Transverse colon (tissue), 4 donors: ENCODE measurements at regions not wholly inside any gene's neighbourhood (a gene's known extent, or its start where the extent isn't known, plus 50 kb on each side); places are given as distances from the start of the nearest gene placed in this dataset.

Experiments
- DNase-seq: peaks from one replicate; pipeline ENCODE4 v3.0.0-alpha.2; 2019
- H3K27ac ChIP-seq, 4 donors: fragments of 200-600 bp; sonication (generic); 2 replicates each; pipeline ENCODE4 v1.5.1; 2016 to 2018; ENCODE audit warnings: inconsistent platforms in 4 of 4
- H3K27me3 ChIP-seq: fragments of 200-600 bp; sonication (generic); 2 replicates; pipeline ENCODE4 v1.5.1; 2017; ENCODE audit warnings: inconsistent platforms
- H3K36me3 ChIP-seq, 4 donors: fragments of 200-600 bp; sonication (generic); 2 replicates each; pipeline ENCODE4 v1.5.1; 2017 to 2019; ENCODE audit warnings: inconsistent platforms in 4 of 4
- H3K4me1 ChIP-seq, 4 donors: fragments of 200-600 bp; sonication (generic); 2 replicates each; pipeline ENCODE4 v1.5.1; 2017 to 2020; ENCODE audit warnings: inconsistent platforms in 4 of 4
- H3K4me3 ChIP-seq, 4 donors: fragments of 200-600 bp; sonication (generic); 1 replicate in 1 of 4; 2 replicates in 3 of 4; pipeline versions ENCODE4 v1.5.1 to v1.6.1; 2017 to 2019; ENCODE audit warnings: inconsistent platforms in 4 of 4
- H3K9me3 ChIP-seq, 2 donors: fragments of 200-600 bp; sonication (generic); 2 replicates each; pipeline ENCODE4 v1.5.1; 2017 to 2019; ENCODE audit warnings: inconsistent platforms in 2 of 2
- CTCF ChIP-seq, 5 experiments: fragments of 200-600 bp in 3 of 5; fragments of 450-650 bp in 2 of 5; sonication (generic) in 3 of 5; IDR thresholded peaks; 1 replicate in 2 of 5; 2 replicates in 3 of 5; pipeline ENCODE4 v1.5.1; 2016 to 2017; ENCODE audit warnings: antibody characterized with exemption in 5 of 5, inconsistent platforms in 3 of 5, mild to moderate bottlenecking in 2 of 5, moderate library complexity in 1 of 5
- EP300 ChIP-seq: sonication (generic); formaldehyde crosslinking; IDR thresholded peaks from one replicate; pipeline ENCODE4 v1.6.1; 2017; ENCODE audit warnings: antibody characterized with exemption, low read depth
- POLR2A ChIP-seq: fragments of 450-650 bp; IDR thresholded peaks from one replicate; pipeline ENCODE4 v1.6.1; 2016; ENCODE audit warnings: antibody characterized with exemption, mild to moderate bottlenecking, moderate library complexity
- POLR2AphosphoS5 ChIP-seq, 3 donors: sonication (generic); formaldehyde crosslinking; IDR thresholded peaks; one replicate each; pipeline ENCODE4 v1.6.1; 2016; ENCODE audit warnings: antibody characterized with exemption in 3 of 3
- WGBS, 2 donors: methylation state at CpG; one replicate each; pipeline ENCODE4 v1.1.5; 2018; ENCODE audit warnings: low coverage in 1 of 2; 5-methylcytosine and 5-hydroxymethylcytosine counted together
- in situ Hi-C, 4 donors: fragments of 200-750 bp; cut with MboI; loops; one replicate each; pipeline versions ENCODE4 v1.15.0 to v1.15.1; 2017; ENCODE audit warnings: low sequenced_read_pairs in 3 of 4, low pct_ligation_motif_present in 1 of 4, low pct_unique_long_range_greater_than_20kb in 1 of 4
- intact Hi-C: fragments of 100-400 bp; cut with DNase I; formaldehyde crosslinking; loops from one replicate; pipeline ENCODE4 v1.15.1; 2023; ENCODE audit warnings: low total_unique reads

GRCh38 chr12:124715121-124715990, 147.9 kb upstream of the NCOR2 start:
- peak; percentile 37 for DNase-seq
- intact Hi-C loops, result loop anchor here (5.0 kb wide), 1 partner anchor 42 kb away; no protein-coding TSS in a partner anchor
- no peak overlapping the region for H3K27ac ChIP-seq

GRCh38 chr12:124713436-124714082, 146.1 kb upstream of the NCOR2 start:
- Histone ChIP-seq H3K9me3 (no peaks in the 10 kb centered on the region), H3K36me3 (no peaks in the 10 kb centered on the region), H3K4me3 (peak overlapping the region in 1 of 4 donors; percentile 14), H3K4me1 (peaks cover 3 to 22% (median 9%) of the 10 kb centered on the region in 4 donors), H3K27me3 (no peaks in the 10 kb centered on the region), H3K27ac (peak overlapping the region; percentile 76 to 88 (median 81))
- DNase-seq, result no peak
- in situ Hi-C loops (no loop called here), intact Hi-C loops (no loop called here)
- WGBS, 2 donors, result 47 to 49% methylated on average over 12 to 17 of the region's 17 CpGs
- TF ChIP-seq POLR2A (no peak), CTCF (IDR thresholded peaks at IDR 0.05) (no peak), POLR2AphosphoS5 (IDR thresholded peaks at IDR 0.05) (peak; percentile 77 to 91 (median 79)), EP300 (peak; percentile 90)

More at GRCh38 chr12:124715121-124715990, 147.9 kb upstream of the NCOR2 start:
- 63 to 71% methylated on average over 5 to 15 of the region's 15 CpGs for WGBS, 2 donors
- no peaks in the 10 kb centered on the region for H3K36me3 ChIP-seq
- peaks cover 3 to 23% (median 12%) of the 10 kb centered on the region in 4 donors for H3K4me1 ChIP-seq
- in situ Hi-C loops, result no loop called here
- TF ChIP-seq EP300 (no peak), POLR2AphosphoS5 (IDR thresholded peaks at IDR 0.05) (no peak), CTCF (IDR thresholded peaks at IDR 0.05) (no peak), POLR2A (no peak)
- H3K27me3 ChIP-seq, result no peaks in the 10 kb centered on the region
- H3K9me3 ChIP-seq, result no peaks in the 10 kb centered on the region
- H3K4me3 ChIP-seq, result no peak overlapping the region

GRCh38 chr12:124713041-124713435, 145.6 kb upstream of the NCOR2 start:
- TF ChIP-seq EP300, result no peak
- TF ChIP-seq POLR2AphosphoS5 (IDR thresholded peaks at IDR 0.05), result peak in 2 of 3 donors; percentile 4 to 28
- H3K9me3 ChIP-seq, result no peaks in the 10 kb centered on the region
- H3K27me3 ChIP-seq, result no peaks in the 10 kb centered on the region
- peaks cover 3 to 22% (median 9%) of the 10 kb centered on the region in 4 donors for H3K4me1 ChIP-seq
- intact Hi-C loops (no loop called here), in situ Hi-C loops (no loop called here)
- H3K36me3 ChIP-seq, result no peaks in the 10 kb centered on the region
- WGBS, 2 donors, result 66% methylated on average over 14 of the region's 14 CpGs; no CpG with 5 or more reads in 1 of the 2 donors
- H3K4me3 ChIP-seq, result peak overlapping the region in 1 of 4 donors; percentile 14
- peak; percentile 38 for DNase-seq
- peak overlapping the region; percentile 76 to 88 (median 81) for H3K27ac ChIP-seq

- 84% methylated on average over 6 to 11 of the region's 11 CpGs for WGBS, 2 donors
- H3K4me3 ChIP-seq, result no peak overlapping the region
- no peaks in the 10 kb centered on the region for H3K9me3 ChIP-seq
- H3K27me3 ChIP-seq, result no peaks in the 10 kb centered on the region
- TF ChIP-seq POLR2AphosphoS5 (IDR thresholded peaks at IDR 0.05) (no peak), EP300 (no peak), CTCF (IDR thresholded peaks at IDR 0.05) (no peak), POLR2A (no peak)
- H3K4me1 ChIP-seq, result peaks cover 3 to 22% (median 9%) of the 10 kb centered on the region in 4 donors
- no peak for DNase-seq
- in situ Hi-C loops (no loop called here), intact Hi-C loops (no loop called here)
- H3K27ac ChIP-seq, result no peak overlapping the region
- H3K36me3 ChIP-seq, result no peaks in the 10 kb centered on the region
Measured at GRCh38 chr12:124711344-124711743, 143.9 kb upstream of the NCOR2 start.
